Left colon (tissue), 2 donors: ENCODE measurements at regions not wholly inside any gene's neighbourhood (a gene's known extent, or its start where the extent isn't known, plus 50 kb on each side); places are given as distances from the start of the nearest gene placed in this dataset.
"Not testable (repeated sequence)": the region's sequence is repeated elsewhere in the genome, so short reads cannot be mapped to it uniquely, and the experiment has no call there.

ENCODE experiments used
- ATAC-seq: fragments of 200-7000 bp; cut with Tn5 transposase; one replicate; pipeline ENCODE4 v1.9.1; 2020; ENCODE audit warnings: mild to moderate bottlenecking, moderate library complexity
- DNase-seq, 2 donors: peaks; one replicate each; pipeline ENCODE4 v3.0.0-alpha.2; 2020
- intact Hi-C, 2 donors: fragments of 100-400 bp; cut with DNase I in 1 of 2; cut with micrococcal nuclease in 1 of 2; formaldehyde crosslinking; loops; one replicate each; pipeline versions ENCODE4 v1.11.2 to v1.14.0; 2022; cut with DNase I, micrococcal nuclease
- donor health status: DM: no; HTN: no; CAD: no.
- donor health status: DM: yes; HTN: yes; CAD: no.

- DNase-seq (no peak), ATAC-seq (no peak)
- intact Hi-C loops = no loop called here
These were observed 359.5 kb upstream of the RGPD4 start for GRCh38 chr2:107466984-107467773.

DNA sequence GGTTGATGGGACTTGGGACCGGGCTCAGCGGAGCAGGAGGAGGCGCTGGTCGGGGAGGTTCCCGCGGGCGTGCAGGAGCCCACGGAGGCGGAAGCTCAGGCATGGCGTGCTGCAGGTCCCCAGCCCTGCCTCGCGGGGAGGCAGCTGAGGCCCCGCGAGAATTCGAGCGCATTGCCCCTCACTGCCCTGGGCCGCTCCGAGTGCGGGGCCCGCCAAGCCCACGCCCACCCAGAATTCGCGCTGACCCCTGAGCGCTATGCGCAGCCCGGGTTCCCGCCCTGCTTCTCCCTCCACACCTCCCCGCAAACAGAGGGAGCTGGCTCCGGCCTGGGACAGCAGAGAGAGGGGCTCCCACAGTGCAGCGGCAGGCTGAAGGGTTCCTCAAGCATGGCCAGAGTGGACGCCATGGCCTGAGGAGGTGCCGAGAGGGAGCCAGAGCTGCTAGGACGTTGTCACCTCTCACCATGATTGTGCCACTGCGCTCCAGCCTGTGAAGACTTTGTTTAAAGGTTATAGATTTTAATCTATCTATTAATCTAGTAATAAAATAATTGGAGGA lies 357.2 kb upstream of the RGPD4 start:
- no peak for DNase-seq
- ATAC-seq = no peak
- intact Hi-C loops = no loop called here

DNA sequence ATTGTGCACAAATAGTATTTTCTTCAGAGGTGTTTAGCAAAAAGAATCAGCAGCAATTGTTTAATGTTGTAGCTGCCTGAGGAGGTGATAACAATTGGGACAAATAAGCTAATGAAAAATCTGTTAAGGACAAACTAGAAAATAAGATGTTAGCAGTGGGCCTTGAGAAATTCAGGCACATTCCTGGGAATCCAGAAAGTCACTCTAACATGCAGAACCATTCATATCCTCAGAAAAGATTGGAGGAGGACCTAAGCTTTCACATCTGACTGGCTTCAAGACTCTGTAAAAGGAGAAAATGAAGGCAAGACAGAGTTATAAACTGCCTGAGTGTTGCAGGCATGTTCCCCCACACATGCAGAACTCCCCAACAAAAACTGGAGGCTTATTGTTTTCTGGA lies 353.5 kb upstream of the RGPD4 start:
- no peak for ATAC-seq
- intact Hi-C loops = no loop called here
- no peak for DNase-seq

- DNase-seq (no peak), ATAC-seq (no peak)
- intact Hi-C loops = no loop called here
These were observed 350.8 kb upstream of the RGPD4 start for GRCh38 chr2:107475859-107476258.

- DNase-seq (no peak), ATAC-seq (no peak)
- intact Hi-C loops = no loop called here
These were observed 324.2 kb upstream of the RGPD4 start for GRCh38 chr2:107502539-107502938.

- ATAC-seq = no peak
These were observed 314.5 kb upstream of the RGPD4 start for GRCh38 chr2:107511970-107512789.

DNA sequence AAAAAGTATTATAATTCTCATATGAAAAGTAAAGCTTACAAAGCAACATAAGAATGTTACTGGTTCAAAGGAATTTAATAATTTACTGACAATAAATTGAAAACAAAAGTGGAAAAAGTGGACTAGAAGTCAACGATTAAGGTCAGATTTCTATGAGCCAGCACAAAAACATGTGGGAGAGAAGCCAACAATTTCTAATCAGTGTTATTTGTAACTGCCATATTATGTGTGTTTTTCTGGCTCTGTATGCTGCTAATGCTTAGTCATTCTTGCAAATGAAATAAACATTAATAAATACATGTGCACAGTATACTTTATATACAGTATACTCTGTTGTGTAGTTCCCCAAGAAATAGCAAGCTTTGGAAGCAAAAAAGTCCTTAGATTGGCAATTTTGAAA lies 301.3 kb upstream of the RGPD4 start:
- DNase-seq = no peak
- ATAC-seq = no peak
- intact Hi-C loops = no loop called here

More at GRCh38 chr2:107511970-107512789, 314.5 kb upstream of the RGPD4 start:
- intact Hi-C loops = no loop called here
- DNase-seq = no peak

- intact Hi-C loops = no loop called here
- no peak for DNase-seq
- ATAC-seq = no peak
These were observed 297.5 kb upstream of the RGPD4 start for GRCh38 chr2:107529146-107529545.

- DNase-seq = no peak
- ATAC-seq = no peak
- intact Hi-C loops = no loop called here
These were observed 296.6 kb upstream of the RGPD4 start for GRCh38 chr2:107530046-107530445.

DNA sequence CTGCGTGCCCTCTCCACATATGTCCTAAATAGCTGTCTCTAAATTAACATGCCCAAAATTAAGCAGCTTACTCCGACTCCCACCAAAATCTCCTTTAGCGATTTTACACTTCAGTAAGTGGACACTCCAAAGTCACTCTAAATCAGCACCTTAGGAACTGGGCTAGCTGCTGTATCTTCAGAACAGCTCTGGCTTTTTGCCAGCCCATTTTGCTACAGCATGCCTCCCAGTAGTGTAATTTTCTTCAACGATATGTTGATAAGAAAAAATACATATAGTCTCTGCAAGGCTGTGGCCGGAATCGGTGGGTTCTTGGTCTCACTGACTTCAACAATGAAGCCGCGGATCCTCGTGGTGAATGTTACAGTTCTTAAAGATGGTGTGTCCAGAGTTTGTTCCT lies 291.8 kb upstream of the RGPD4 start:
- intact Hi-C loops = no loop called here
- ATAC-seq = no peak
- DNase-seq = no peak

GRCh38 chr2:107535905-107536689 lies 290.6 kb upstream of the RGPD4 start:
- ATAC-seq, DNase-seq, intact Hi-C loops: not testable (repeated sequence)

DNA sequence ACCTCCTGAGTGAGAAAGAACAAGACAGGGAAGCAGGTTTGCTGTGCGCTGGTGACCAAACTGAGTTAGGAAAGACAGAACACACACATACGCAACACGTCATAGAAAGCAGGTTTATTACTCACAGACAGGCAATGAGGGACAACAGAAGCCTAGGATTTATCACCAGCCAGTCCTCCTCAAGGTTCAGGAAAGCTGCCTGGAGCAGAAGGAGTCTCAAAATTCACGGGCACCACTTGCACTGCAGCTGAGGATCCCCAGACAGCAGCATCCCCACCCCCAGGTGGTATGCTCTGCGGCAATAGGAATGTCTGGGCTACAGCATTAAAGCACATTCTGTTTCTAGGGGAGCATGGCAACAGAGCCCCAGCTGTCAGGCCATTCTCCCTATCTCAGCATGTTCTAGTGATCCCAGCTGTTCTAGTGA lies 284.4 kb upstream of the RGPD4 start:
- intact Hi-C loops = no loop called here
- DNase-seq = no peak
- no peak for ATAC-seq

DNA sequence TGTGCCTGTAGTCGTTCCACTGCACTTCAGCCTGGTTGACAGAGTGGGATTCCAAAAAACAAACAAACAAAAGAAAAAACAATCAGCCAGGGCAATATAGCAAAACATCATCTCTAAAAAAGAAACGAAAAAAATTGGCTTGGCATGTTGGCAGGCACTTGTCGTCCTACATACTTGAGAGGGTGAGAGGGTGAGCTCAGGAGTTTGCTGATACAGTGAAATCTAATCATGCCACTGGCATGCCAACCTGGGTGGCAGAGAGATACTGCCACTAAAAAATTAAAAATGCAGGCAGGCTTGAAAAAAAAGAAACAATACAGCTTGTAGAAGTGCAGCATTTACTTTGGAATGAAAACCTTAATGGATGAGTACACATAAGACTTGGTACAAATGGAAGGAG lies 282.9 kb upstream of the RGPD4 start:
- DNase-seq (no peak), ATAC-seq (no peak)
- intact Hi-C loops = no loop called here

GRCh38 chr2:107545066-107545465 lies 281.6 kb upstream of the RGPD4 start:
- intact Hi-C loops = no loop called here
- ATAC-seq (no peak), DNase-seq (no peak)

GRCh38 chr2:107545851-107546250 lies 280.8 kb upstream of the RGPD4 start:
- no peak for ATAC-seq
- intact Hi-C loops = no loop called here

DNA sequence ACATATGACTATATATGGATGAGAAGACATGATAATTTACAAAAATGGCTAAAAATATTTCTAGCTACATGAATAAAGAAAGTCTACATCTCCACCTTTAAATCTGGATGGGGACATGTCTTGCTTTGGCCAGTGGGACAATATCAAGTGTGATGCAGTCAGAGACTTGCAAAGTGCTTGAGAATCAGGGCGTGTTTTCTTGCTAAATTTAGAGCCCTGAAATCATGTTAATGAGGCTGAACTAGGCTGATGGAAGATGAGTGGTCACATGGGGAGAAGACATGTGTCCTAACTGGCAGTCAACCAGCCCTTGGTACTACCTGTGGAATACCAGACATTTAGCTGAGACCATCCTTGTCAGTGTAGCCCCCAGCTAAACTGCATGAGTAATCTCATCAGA lies 278.5 kb upstream of the RGPD4 start:
- ATAC-seq (no peak), DNase-seq (no peak)
- intact Hi-C loops = no loop called here

More at GRCh38 chr2:107545851-107546250, 280.8 kb upstream of the RGPD4 start:
- no peak for DNase-seq

DNA sequence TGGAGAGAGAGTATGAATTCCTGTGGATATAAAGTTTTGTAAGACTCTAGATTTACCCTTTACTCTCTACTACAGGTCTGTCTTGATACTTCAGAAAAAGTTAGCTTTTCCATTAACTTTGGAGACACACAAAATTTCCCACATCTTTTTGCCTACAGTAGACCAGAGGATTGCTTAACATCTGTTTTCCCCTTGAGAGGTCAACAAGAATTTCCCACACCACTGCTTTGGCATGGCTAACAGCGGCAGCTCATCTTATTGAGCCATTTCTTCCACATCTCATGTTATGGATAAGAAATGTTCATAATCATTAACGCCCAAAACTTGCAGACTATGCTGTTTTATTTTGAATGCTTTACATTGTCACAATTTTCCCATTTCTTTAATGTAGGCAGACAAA lies 273.6 kb upstream of the RGPD4 start:
- no peak for DNase-seq
- intact Hi-C loops = no loop called here
- no peak for ATAC-seq

DNA sequence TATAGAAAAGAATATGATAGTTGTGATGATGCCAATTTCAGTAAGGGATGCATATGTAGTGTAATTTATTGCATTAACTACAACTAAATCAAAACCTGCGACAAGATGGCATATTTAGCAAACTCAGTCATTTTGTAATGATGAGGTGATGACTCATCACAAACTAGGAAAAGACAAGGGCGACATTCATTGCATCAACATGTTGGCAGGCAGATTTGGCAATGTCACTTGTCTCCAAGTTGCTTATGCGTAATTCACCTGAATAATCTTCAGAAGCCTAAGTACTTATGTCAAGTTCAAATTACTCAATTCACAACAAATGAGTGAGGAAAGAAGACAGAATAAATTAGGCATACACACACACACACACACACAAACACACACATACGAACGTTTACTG lies 273.2 kb upstream of the RGPD4 start:
- intact Hi-C loops = no loop called here
- ATAC-seq (no peak), DNase-seq (no peak)

GRCh38 chr2:107556038-107556627 lies 270.6 kb upstream of the RGPD4 start:
- intact Hi-C loops = no loop called here
- no peak for ATAC-seq
- DNase-seq = no peak
